ENCODE measurements at regions not wholly inside any gene's neighbourhood (a gene's known extent, or its start where the extent isn't known, plus 50 kb on each side); places are given as distances from the start of the nearest gene placed in this dataset.
A peak's percentile ranks its signal among the peaks of the same experiment; 100 is the strongest.
"Not testable (repeated sequence)": the region's sequence is repeated elsewhere in the genome, so short reads cannot be mapped to it uniquely, and the experiment has no call there.

- no peak for DNase-seq
Observed at GRCh38 chr13:82010780-82011179, 1669.9 kb upstream of the SPRY2 start.

GRCh38 chr13:82002710-82003109, 1661.8 kb upstream of the SPRY2 start:
- no peak for DNase-seq

- DNase-seq = no peak
Observed at GRCh38 chr13:81995316-81995715, 1654.4 kb upstream of the SPRY2 start.

- DNase-seq = no peak
Observed at GRCh38 chr13:81990652-81991051, 1649.7 kb upstream of the SPRY2 start.

- no peak for DNase-seq
Observed at GRCh38 chr13:81988567-81988966, 1647.6 kb upstream of the SPRY2 start.

- no peak for DNase-seq
Observed at GRCh38 chr13:81987677-81988357, 1646.9 kb upstream of the SPRY2 start.

- no peak for DNase-seq
Observed at GRCh38 chr13:81987159-81987558, 1646.2 kb upstream of the SPRY2 start.

GRCh38 chr13:81986308-81986707, 1645.4 kb upstream of the SPRY2 start:
- no peak for DNase-seq

- no peak for DNase-seq
Observed at GRCh38 chr13:81957121-81957520, 1616.2 kb upstream of the SPRY2 start.

- peak; percentile 17 for DNase-seq
Observed at GRCh38 chr13:81929988-81930387, 1589.1 kb upstream of the SPRY2 start.

GRCh38 chr13:81927347-81927746, 1586.4 kb upstream of the SPRY2 start:
- DNase-seq = no peak

GRCh38 chr13:81917810-81918209, 1576.9 kb upstream of the SPRY2 start:
- DNase-seq = peak; percentile 58

GRCh38 chr13:81916461-81916860, 1575.5 kb upstream of the SPRY2 start:
- DNase-seq = no peak

GRCh38 chr13:81907787-81908372, 1567.0 kb upstream of the SPRY2 start:
- DNase-seq = no peak

GRCh38 chr13:81888855-81889254, 1547.9 kb upstream of the SPRY2 start:
- DNase-seq = no peak

GRCh38 chr13:81874681-81875661, 1534.0 kb upstream of the SPRY2 start:
- DNase-seq = no peak

- DNase-seq = no peak
Observed at GRCh38 chr13:81874253-81874652, 1533.3 kb upstream of the SPRY2 start.

GRCh38 chr13:81872581-81872980, 1531.7 kb upstream of the SPRY2 start:
- DNase-seq = peak; percentile 21

- not testable (repeated sequence) for DNase-seq
Observed at GRCh38 chr13:81871751-81872325, 1530.9 kb upstream of the SPRY2 start.

GRCh38 chr13:81848291-81848690, 1507.4 kb upstream of the SPRY2 start:
- DNase-seq = no peak

- DNase-seq = no peak
Observed at GRCh38 chr13:81846771-81847170, 1505.8 kb upstream of the SPRY2 start.

- DNase-seq = no peak
Observed at GRCh38 chr13:81821259-81821658, 1480.3 kb upstream of the SPRY2 start.
